ENCODE measurements at regions not wholly inside any gene's neighbourhood (a gene's known extent, or its start where the extent isn't known, plus 50 kb on each side); places are given as distances from the start of the nearest gene placed in this dataset.

GRCh38 chr6:168956884-168957730 is 296.5 kb downstream of the THBS2 start:
- TF ChIP-seq CTCF (IDR thresholded peaks at IDR 0.05) (peak; percentile 71), EZH2 (IDR thresholded peaks at IDR 0.05; ENCODE audit: borderline replicate concordance, insufficient read depth, low read depth, low read length, poor library complexity, severe bottlenecking) (no peak)
- Histone ChIP-seq H3K9me3 (ENCODE audit: control extremely low read depth in 1 of 3, control insufficient read depth in 2 of 3, insufficient read depth in 1 of 3, low read length in 2 of 3) (peaks cover 0 to 3% (median 0%) of the 10 kb centered on the region in 3 donors), H3K9ac (ENCODE audit: low read length) (no peak overlapping the region), H3K4me1 (ENCODE audit: control insufficient read depth in 2 of 2, insufficient read depth in 2 of 2, low read length in 2 of 2) (no peaks in the 10 kb centered on the region), H4K20me1 (ENCODE audit: control insufficient read depth, insufficient read depth, low read length, poor library complexity, severe bottlenecking) (no peaks in the 10 kb centered on the region), H3K4me3 (ENCODE audit: control extremely low read depth in 1 of 5, extremely low read depth in 1 of 5, insufficient read depth in 1 of 5, low read depth in 2 of 5, low read length in 4 of 5) (no peak overlapping the region), H3K4me2 (replicated peaks; ENCODE audit: low read depth, low read length, poor library complexity, severe bottlenecking) (no peak overlapping the region), H3K79me2 (ENCODE audit: control insufficient read depth, insufficient read depth, low read length) (no peaks in the 10 kb centered on the region), H3K36me3 (replicated peaks in 1 of 2; ENCODE audit: control extremely low read depth in 1 of 2, control insufficient read depth in 1 of 2, extremely low read depth in 1 of 2, insufficient read depth in 2 of 2, low read length in 1 of 2) (no peaks in the 10 kb centered on the region), H3K27ac (ENCODE audit: low read length in 2 of 2) (no peak overlapping the region), H2AFZ (ENCODE audit: insufficient read depth, low read depth, low read length, poor library complexity, severe bottlenecking) (no peak overlapping the region), H3K27me3 (replicated peaks in 1 of 4; ENCODE audit: control extremely low read depth in 1 of 4, control insufficient read depth in 3 of 4, insufficient read depth in 4 of 4, low read length in 3 of 4) (peaks cover 0 to 4% (median 0%) of the 10 kb centered on the region in 4 experiments)
- CTCF ChIA-PET: interaction anchor here (1.3 to 2.2 kb wide), 5 partner anchors 19 to 1573 kb away, joined by 3 to 17 read pairs (median 5); no protein-coding TSS in a partner anchor
- Mint-ChIP-seq H3K27ac (no peak overlapping the region), H3K4me3 (no peak overlapping the region), H3K9me3 (ENCODE audit: insufficient read depth) (no peaks in the 10 kb centered on the region), H3K4me1 (no peaks in the 10 kb centered on the region), H3K27me3 (peaks cover 26% of the 10 kb centered on the region)
- POLR2A ChIA-PET: no interaction called here
- intact Hi-C loops (cut with micrococcal nuclease): loop anchor here (1.0 kb wide), 2 partner anchors 1560 to 1572 kb away; no protein-coding TSS in a partner anchor
- ATAC-seq (ENCODE audit: low read depth) (no peak), DNase-seq (peak; percentile 56)
- 56% methylated on average over 2 of the region's 6 CpGs for WGBS (ENCODE audit: insufficient coverage)

Measured in B cell (primary cell).